ENCODE measurements at regions not wholly inside any gene's neighbourhood (a gene's known extent, or its start where the extent isn't known, plus 50 kb on each side); places are given as distances from the start of the nearest gene placed in this dataset.

- Histone ChIP-seq H3K36me3 (no peaks in the 10 kb centered on the region), H3K4me3 (no peak overlapping the region), H3K27me3 (no peaks in the 10 kb centered on the region), H3K9me3 (no peaks in the 10 kb centered on the region), H3K4me1 (no peaks in the 10 kb centered on the region), H3K27ac (no peak overlapping the region)
- DNase-seq (ENCODE audit: low spot score in 2 of 2), result no peak
- 87% methylated on average over 3 of the region's 3 CpGs for WGBS
- no peak for TF ChIP-seq CTCF (IDR thresholded peaks at IDR 0.05)
- TF ChIP-seq EP300 (IDR thresholded peaks at IDR 0.05), result no peak
- no peak for TF ChIP-seq POLR2A (IDR thresholded peaks at IDR 0.05)
- no peak for TF ChIP-seq POLR2AphosphoS5 (IDR thresholded peaks at IDR 0.05)
Measured at GRCh38 chr13:63948045-63948444, 2532.4 kb upstream of the PCDH20 start.

DNA sequence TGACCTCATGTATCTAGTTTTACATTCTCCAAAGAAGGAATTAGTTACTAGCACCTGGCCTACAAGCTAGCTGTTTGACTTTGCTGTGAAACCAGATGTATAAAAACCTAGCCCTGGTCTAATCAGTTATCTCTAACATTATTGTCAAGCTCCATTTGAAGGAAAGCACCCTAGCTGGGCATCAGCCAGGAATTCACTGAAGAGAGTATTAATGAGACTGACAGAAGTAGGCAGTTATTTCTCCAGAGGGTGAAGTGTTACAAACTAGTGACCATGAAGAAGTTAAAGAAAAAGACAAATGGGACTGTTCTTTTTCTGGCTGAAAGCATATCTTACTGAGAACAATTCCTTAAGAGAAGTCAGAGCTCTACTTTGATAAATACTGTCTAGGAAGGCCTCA, 2529.3 kb upstream of the PCDH20 start:
- no peaks in the 10 kb centered on the region for H3K4me1 ChIP-seq
- H3K27me3 ChIP-seq, result no peaks in the 10 kb centered on the region
- no peaks in the 10 kb centered on the region for H3K36me3 ChIP-seq
- TF ChIP-seq EP300 (IDR thresholded peaks at IDR 0.05), result no peak
- no peak for TF ChIP-seq CTCF (IDR thresholded peaks at IDR 0.05)
- no peak for TF ChIP-seq POLR2AphosphoS5 (IDR thresholded peaks at IDR 0.05)
- no peak for TF ChIP-seq POLR2A (IDR thresholded peaks at IDR 0.05)
- H3K4me3 ChIP-seq, result no peak overlapping the region
- no peak overlapping the region for H3K27ac ChIP-seq
- no peaks in the 10 kb centered on the region for H3K9me3 ChIP-seq
- DNase-seq (ENCODE audit: low spot score in 2 of 2), result no peak

DNA sequence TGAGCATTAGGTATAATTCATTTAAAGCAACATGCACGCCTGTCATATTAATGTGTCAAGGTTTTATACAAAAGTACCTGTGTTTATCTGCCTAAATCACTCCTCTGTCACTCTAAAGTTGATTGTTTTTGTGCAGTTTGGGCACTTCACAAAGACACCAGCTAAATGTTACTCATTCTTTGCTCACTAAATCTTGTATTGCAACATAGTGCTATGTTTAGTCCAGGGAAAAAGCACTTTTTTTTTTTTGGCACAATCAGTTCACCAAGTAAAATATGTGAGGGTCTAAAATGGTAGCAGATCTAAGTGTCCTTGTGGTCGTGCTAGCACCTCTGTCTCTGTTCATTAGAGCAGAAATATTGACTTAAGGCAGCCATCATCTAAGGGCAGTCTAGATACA, 2526.7 kb upstream of the PCDH20 start:
- 55% methylated on average over 2 of the region's 2 CpGs for WGBS
- no peaks in the 10 kb centered on the region for H3K27me3 ChIP-seq
- DNase-seq (ENCODE audit: low spot score in 2 of 2), result no peak
- no peaks in the 10 kb centered on the region for H3K36me3 ChIP-seq
- H3K4me1 ChIP-seq, result no peaks in the 10 kb centered on the region
- H3K27ac ChIP-seq, result no peak overlapping the region
- H3K9me3 ChIP-seq, result no peaks in the 10 kb centered on the region
- H3K4me3 ChIP-seq, result no peak overlapping the region
- TF ChIP-seq EP300 (IDR thresholded peaks at IDR 0.05), result no peak
- no peak for TF ChIP-seq POLR2AphosphoS5 (IDR thresholded peaks at IDR 0.05)
- no peak for TF ChIP-seq CTCF (IDR thresholded peaks at IDR 0.05)
- TF ChIP-seq POLR2A (IDR thresholded peaks at IDR 0.05), result no peak

- Histone ChIP-seq H3K27me3 (no peaks in the 10 kb centered on the region), H3K36me3 (no peaks in the 10 kb centered on the region), H3K4me3 (no peak overlapping the region), H3K4me1 (no peaks in the 10 kb centered on the region), H3K9me3 (no peaks in the 10 kb centered on the region), H3K27ac (no peak overlapping the region)
- 91% methylated on average over 3 of the region's 3 CpGs for WGBS
- DNase-seq (ENCODE audit: low spot score in 2 of 2), result no peak
- no peak for TF ChIP-seq CTCF (IDR thresholded peaks at IDR 0.05)
- no peak for TF ChIP-seq EP300 (IDR thresholded peaks at IDR 0.05)
- TF ChIP-seq POLR2A (IDR thresholded peaks at IDR 0.05), result no peak
- TF ChIP-seq POLR2AphosphoS5 (IDR thresholded peaks at IDR 0.05), result no peak
Measured at GRCh38 chr13:63938851-63939250, 2523.2 kb upstream of the PCDH20 start.

GRCh38 chr13:63910511-63910910, 2494.9 kb upstream of the PCDH20 start:
- Histone ChIP-seq H3K27me3 (no peaks in the 10 kb centered on the region), H3K4me1 (no peaks in the 10 kb centered on the region), H3K4me3 (no peak overlapping the region), H3K36me3 (no peaks in the 10 kb centered on the region), H3K9me3 (no peaks in the 10 kb centered on the region), H3K27ac (no peak overlapping the region)
- TF ChIP-seq POLR2AphosphoS5 (IDR thresholded peaks at IDR 0.05) (no peak), EP300 (IDR thresholded peaks at IDR 0.05) (no peak), POLR2A (IDR thresholded peaks at IDR 0.05) (no peak), CTCF (IDR thresholded peaks at IDR 0.05) (no peak)
- WGBS, result 48% methylated on average over 10 of the region's 10 CpGs
- no peak for DNase-seq (ENCODE audit: low spot score in 2 of 2)

Measured in suprapubic skin (tissue), 4 donors.